HFFc6 (cell line): ENCODE measurements at regions not wholly inside any gene's neighbourhood (a gene's known extent, or its start where the extent isn't known, plus 50 kb on each side); places are given as distances from the start of the nearest gene placed in this dataset.

Experiments used
- DNase-seq: peaks from one replicate; pipeline ENCODE4 v3.0.0-alpha.2; 2018
- H3K27ac Mint-ChIP-seq: 2 replicates; pipeline ENCODE4 v1.8.0; 2020; ENCODE audit warnings: mild to moderate bottlenecking, mixed read lengths
- H3K27me3 Mint-ChIP-seq: 2 replicates; pipeline ENCODE4 v1.8.0; 2021; ENCODE audit warnings: mild to moderate bottlenecking, moderate library complexity, mixed read lengths; ENCODE audit not compliant: insufficient read depth
- H3K36me3 Mint-ChIP-seq: 2 replicates; pipeline ENCODE4 v1.8.0; 2021; ENCODE audit warnings: low read depth, mixed read lengths
- H3K4me1 Mint-ChIP-seq: 2 replicates; pipeline ENCODE4 v1.8.0; 2020; ENCODE audit warnings: low read depth, mixed read lengths
- H3K4me3 Mint-ChIP-seq: 2 replicates; pipeline ENCODE4 v1.8.0; 2020; ENCODE audit warnings: mild to moderate bottlenecking, moderate library complexity, mixed read lengths
- H3K9me3 Mint-ChIP-seq: 2 replicates; pipeline ENCODE4 v1.8.0; 2020; ENCODE audit warnings: mild to moderate bottlenecking, mixed read lengths
- TF ChIP-seq, protein P1 (sequence below): fragments of 200-600 bp; sonication (generic); IDR thresholded peaks from 2 replicates; pipeline ENCODE4 v1.5.0; 2021; ENCODE audit warnings: antibody characterized with exemption, mild to moderate bottlenecking

GRCh38 chr5:2238732-2239131, 356.0 kb upstream of the IRX4 start:
- Mint-ChIP-seq H3K4me1 (no peaks in the 10 kb centered on the region), H3K27me3 (no peaks in the 10 kb centered on the region), H3K36me3 (no peaks in the 10 kb centered on the region), H3K9me3 (peaks cover 74% of the 10 kb centered on the region), H3K4me3 (no peak overlapping the region), H3K27ac (no peak overlapping the region)
- DNase-seq = no peak
- TF ChIP-seq, protein P1, sequence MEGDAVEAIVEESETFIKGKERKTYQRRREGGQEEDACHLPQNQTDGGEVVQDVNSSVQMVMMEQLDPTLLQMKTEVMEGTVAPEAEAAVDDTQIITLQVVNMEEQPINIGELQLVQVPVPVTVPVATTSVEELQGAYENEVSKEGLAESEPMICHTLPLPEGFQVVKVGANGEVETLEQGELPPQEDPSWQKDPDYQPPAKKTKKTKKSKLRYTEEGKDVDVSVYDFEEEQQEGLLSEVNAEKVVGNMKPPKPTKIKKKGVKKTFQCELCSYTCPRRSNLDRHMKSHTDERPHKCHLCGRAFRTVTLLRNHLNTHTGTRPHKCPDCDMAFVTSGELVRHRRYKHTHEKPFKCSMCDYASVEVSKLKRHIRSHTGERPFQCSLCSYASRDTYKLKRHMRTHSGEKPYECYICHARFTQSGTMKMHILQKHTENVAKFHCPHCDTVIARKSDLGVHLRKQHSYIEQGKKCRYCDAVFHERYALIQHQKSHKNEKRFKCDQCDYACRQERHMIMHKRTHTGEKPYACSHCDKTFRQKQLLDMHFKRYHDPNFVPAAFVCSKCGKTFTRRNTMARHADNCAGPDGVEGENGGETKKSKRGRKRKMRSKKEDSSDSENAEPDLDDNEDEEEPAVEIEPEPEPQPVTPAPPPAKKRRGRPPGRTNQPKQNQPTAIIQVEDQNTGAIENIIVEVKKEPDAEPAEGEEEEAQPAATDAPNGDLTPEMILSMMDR = no peak

GRCh38 chr5:2227433-2227832, 344.7 kb upstream of the IRX4 start:
- Mint-ChIP-seq H3K27ac (no peak overlapping the region), H3K4me3 (no peak overlapping the region), H3K9me3 (peaks cover 16% of the 10 kb centered on the region), H3K4me1 (no peaks in the 10 kb centered on the region), H3K36me3 (no peaks in the 10 kb centered on the region), H3K27me3 (no peaks in the 10 kb centered on the region)
- TF ChIP-seq, protein P1 = no peak
- no peak for DNase-seq

GRCh38 chr5:2224689-2225088, 342.0 kb upstream of the IRX4 start:
- Mint-ChIP-seq H3K4me1 (no peaks in the 10 kb centered on the region), H3K4me3 (no peak overlapping the region)

GRCh38 chr5:2223303-2223702, 340.6 kb upstream of the IRX4 start:
- Mint-ChIP-seq H3K36me3 (no peaks in the 10 kb centered on the region), H3K27ac (no peak overlapping the region), H3K9me3 (peaks cover 18% of the 10 kb centered on the region), H3K27me3 (no peaks in the 10 kb centered on the region), H3K4me1 (no peaks in the 10 kb centered on the region), H3K4me3 (no peak overlapping the region)
- DNase-seq = no peak
- TF ChIP-seq, protein P1 = no peak

More at GRCh38 chr5:2224689-2225088, 342.0 kb upstream of the IRX4 start:
- Mint-ChIP-seq H3K36me3 (no peaks in the 10 kb centered on the region), H3K27me3 (no peaks in the 10 kb centered on the region), H3K27ac (no peak overlapping the region), H3K9me3 (peaks cover 12% of the 10 kb centered on the region)
- TF ChIP-seq, protein P1 = no peak
- DNase-seq = no peak

DNA sequence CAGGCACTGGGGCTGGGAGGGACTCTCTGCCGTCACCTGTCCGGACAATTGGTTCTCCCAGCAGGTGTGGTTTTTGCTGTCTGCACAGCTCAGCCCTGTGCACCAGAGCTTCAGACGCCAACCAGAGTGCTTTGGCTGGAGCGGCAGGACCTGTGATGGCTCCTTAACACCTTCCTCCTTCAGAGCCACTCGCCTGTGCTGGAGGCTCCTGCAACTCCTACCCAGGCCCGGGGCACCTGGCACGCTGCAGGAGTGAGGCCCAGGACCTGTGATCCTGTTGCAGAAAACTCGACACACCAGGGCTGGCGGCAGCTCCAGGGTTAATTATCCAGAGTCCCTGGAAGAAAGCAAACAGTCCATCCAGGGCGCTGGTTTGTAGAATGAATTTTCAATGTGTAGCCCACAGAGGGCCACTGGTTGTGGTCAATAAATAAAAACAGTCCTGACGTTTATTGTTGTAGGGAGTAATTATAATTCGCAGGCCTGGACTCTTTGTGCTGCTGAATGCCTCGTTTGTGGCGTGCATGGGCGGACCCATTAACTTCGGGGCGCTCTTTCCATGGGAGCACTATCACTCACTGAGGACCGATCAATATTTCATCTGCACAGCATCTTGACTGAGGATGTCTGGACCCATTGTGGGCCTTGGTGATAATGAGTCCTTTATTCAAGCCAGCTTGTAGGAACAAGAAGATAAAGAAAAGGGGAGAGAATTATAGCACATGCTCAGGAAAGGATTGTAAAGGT, 339.7 kb upstream of the IRX4 start:
- Mint-ChIP-seq H3K9me3 (peaks cover 18% of the 10 kb centered on the region), H3K27ac (no peak overlapping the region), H3K36me3 (no peaks in the 10 kb centered on the region), H3K27me3 (no peaks in the 10 kb centered on the region), H3K4me3 (no peak overlapping the region), H3K4me1 (no peaks in the 10 kb centered on the region)
- TF ChIP-seq, protein P1 = no peak
- no peak for DNase-seq
